ENCODE measurements at regions not wholly inside any gene's neighbourhood (a gene's known extent, or its start where the extent isn't known, plus 50 kb on each side); places are given as distances from the start of the nearest gene placed in this dataset.

DNA sequence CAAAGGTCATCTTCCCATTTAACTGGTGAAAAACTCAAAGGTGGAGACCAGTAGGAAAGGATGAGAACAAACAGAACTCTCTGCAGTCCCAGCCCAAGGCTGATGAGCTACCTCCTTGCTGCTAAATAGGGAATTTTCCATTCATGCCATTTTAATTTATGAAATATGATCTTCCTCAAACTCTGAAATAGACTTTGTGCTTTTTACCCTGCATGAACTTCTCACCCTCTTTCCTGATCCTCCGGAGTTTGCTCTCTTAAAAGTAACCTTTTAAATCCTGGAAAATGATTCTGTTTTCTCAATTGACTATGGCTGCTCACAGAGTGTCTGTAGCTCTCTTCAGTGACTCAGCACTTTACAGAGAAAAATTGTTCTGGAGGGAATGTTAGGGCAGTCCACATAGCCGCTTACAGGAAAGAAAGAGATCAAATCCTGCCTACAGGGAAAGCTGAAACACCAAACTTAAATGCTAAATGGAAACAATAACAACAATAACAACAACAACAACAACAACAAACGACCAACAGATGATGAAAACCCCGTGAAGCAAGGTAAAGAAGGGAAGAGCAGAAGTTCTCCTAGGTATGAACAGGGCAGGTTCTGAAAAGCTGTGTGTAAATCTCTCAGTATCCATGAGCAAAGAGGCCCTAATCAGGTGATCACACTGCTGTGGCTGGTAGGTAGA lies 79.8 kb upstream of the SESTD1 start:
- intact Hi-C loops (cut with DNase I): loop anchor here in 7 of 10 donors (5.0 to 10.0 kb wide), 3 partner anchors 120 to 127 kb away; no protein-coding TSS in a partner anchor
- Histone ChIP-seq H3K4me1 (peaks cover 0 to 19% (median 5%) of the 10 kb centered on the region in 9 donors), H3K27ac (peak overlapping the region in 5 of 10 donors; percentile 23 to 42 (median 27)), H3K27me3 (no peaks in the 10 kb centered on the region), H3K9me3 (no peaks in the 10 kb centered on the region), H3K36me3 (no peaks in the 10 kb centered on the region), H3K4me3 (no peak overlapping the region)
- 50 to 61% methylated on average over 4 of the region's 4 CpGs for WGBS, 2 donors
- TF ChIP-seq CTCF (IDR thresholded peaks at IDR 0.05): no peak
- DNase-seq: no peak
- peak in 7 of 8 donors; percentile 42 to 72 (median 59) for ATAC-seq

DNA sequence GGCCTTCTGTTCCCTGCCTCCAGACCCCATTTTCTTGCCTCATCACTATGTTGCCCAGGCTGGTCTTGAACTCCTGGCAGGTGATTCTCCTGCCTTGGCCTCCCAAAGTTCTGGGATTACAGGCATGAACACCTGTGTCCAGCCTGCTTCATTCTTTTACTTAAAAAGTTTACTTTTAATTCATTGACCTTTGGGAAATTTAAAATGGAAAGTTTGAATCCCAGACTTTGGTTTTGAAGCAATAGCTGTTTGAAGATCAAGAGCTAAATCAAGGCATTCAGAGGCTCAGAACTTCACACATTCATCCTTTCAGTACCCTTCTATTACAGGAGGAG lies 79.3 kb upstream of the SESTD1 start:
- Histone ChIP-seq H3K27me3 (no peaks in the 10 kb centered on the region), H3K27ac (peak overlapping the region in 2 of 10 donors; percentile 24 to 32), H3K36me3 (no peaks in the 10 kb centered on the region), H3K4me3 (no peak overlapping the region), H3K9me3 (no peaks in the 10 kb centered on the region), H3K4me1 (peaks cover 0 to 19% (median 5%) of the 10 kb centered on the region in 9 donors)
- no peak for TF ChIP-seq CTCF (IDR thresholded peaks at IDR 0.05)
- ATAC-seq: no peak
- intact Hi-C loops (cut with DNase I): loop anchor here in 7 of 10 donors (5.0 to 10.0 kb wide), 3 partner anchors 119 to 127 kb away; no protein-coding TSS in a partner anchor
- DNase-seq: no peak

DNA sequence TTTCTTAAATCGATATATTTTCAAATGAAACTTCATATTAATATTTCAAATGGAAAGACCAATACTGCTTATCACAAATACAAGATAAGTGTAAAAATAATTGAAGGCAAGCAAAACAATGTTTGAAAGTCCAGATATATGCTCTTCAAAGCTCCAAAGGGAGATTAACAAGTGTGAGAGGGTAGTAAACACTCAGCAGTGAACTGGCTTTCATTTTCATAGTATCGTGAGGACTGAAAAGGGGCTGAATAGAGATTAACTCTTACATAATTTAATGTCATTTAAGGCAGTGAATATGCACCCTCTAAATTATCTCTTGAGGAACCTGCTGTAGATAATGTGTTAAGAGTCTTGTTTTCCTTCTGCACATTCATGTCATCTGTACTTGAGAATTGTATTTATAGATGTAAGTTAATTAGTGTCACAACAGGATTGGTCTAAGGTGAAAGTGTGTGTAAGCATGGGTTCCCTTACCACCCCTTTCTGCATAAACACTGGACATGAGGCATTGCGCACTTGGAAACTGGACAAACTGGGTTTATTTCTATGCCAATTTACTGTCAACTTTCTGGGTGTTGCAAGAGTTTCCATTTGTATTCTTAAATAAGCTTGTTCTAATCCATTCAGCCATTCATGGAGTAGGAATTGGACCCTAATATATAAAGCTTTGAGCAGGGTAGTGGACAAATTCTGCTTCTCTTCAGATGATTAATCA lies 76.7 kb upstream of the SESTD1 start:
- no peak overlapping the region for H3K4me3 ChIP-seq
- no peaks in the 10 kb centered on the region for H3K36me3 ChIP-seq
- no peak overlapping the region for H3K27ac ChIP-seq
- no peak for ATAC-seq
- WGBS, 2 donors: 54 to 71% methylated on average over 3 of the region's 3 CpGs
- peaks cover 0 to 19% (median 5%) of the 10 kb centered on the region in 9 donors for H3K4me1 ChIP-seq
- no peaks in the 10 kb centered on the region for H3K9me3 ChIP-seq
- no peak for TF ChIP-seq CTCF (IDR thresholded peaks at IDR 0.05)
- no peaks in the 10 kb centered on the region for H3K27me3 ChIP-seq
- intact Hi-C loops (cut with DNase I): loop anchor here in 7 of 10 donors (5.0 to 10.0 kb wide), 3 partner anchors 117 to 124 kb away; no protein-coding TSS in a partner anchor
- no peak for DNase-seq

- Histone ChIP-seq H3K4me1 (peaks cover 0 to 19% (median 5%) of the 10 kb centered on the region in 9 donors), H3K9me3 (no peaks in the 10 kb centered on the region), H3K27ac (no peak overlapping the region), H3K36me3 (no peaks in the 10 kb centered on the region), H3K4me3 (no peak overlapping the region), H3K27me3 (no peaks in the 10 kb centered on the region)
- WGBS, 2 donors: 57 to 63% methylated on average over 4 of the region's 4 CpGs
- intact Hi-C loops (cut with DNase I): loop anchor here in 7 of 10 donors (5.0 to 10.0 kb wide), 3 partner anchors 116 to 123 kb away; no protein-coding TSS in a partner anchor
- TF ChIP-seq CTCF (IDR thresholded peaks at IDR 0.05): peak in 7 of 9 donors; percentile 20 to 51 (median 37)
- ATAC-seq (no peak), DNase-seq (no peak)
Measured at GRCh38 chr2:179340678-179341077, 76.0 kb upstream of the SESTD1 start.

Data from heart right ventricle (tissue), 16 donors.